Erythroblast (primary cell): ENCODE measurements at regions not wholly inside any gene's neighbourhood (a gene's known extent, or its start where the extent isn't known, plus 50 kb on each side); places are given as distances from the start of the nearest gene placed in this dataset.

Experiments
- DNase-seq, 2 experiments: peaks; one replicate each; lab custom pipeline; 2025; lab: John Stamatoyannopoulos, UW
- GATA1 ChIP-seq: IDR thresholded peaks from 2 replicates; pipeline ENCODE4 v1.6.1; 2011; ENCODE audit warnings: low read depth, mild to moderate bottlenecking, control low read depth, low read length, moderate library complexity
- POLR2A ChIP-seq: IDR thresholded peaks from 2 replicates; pipeline ENCODE4 v1.6.1; 2011; ENCODE audit warnings: mild to moderate bottlenecking, low read length

DNA sequence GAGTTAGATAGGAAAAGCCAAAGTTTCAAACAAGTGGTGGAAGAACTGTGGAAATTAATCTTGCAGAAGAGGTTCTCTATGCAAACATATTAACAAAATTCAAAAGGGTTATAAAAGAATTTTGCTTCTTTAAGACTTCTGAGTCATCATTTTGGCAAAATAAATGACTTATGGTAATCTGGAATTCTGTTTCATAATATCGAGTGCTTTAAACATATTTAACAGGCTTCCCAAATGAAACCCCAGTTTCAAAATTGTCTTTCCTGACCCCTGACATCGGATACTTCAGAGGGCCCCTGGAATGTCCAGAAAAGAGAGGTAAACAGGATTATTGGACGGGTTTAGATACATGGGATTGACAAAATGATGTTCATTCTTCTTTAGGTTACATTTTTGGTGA, 444.6 kb downstream of the HTR7 start:
- no peak for DNase-seq
- TF ChIP-seq GATA1 = no peak
- no peak for TF ChIP-seq POLR2A

DNA sequence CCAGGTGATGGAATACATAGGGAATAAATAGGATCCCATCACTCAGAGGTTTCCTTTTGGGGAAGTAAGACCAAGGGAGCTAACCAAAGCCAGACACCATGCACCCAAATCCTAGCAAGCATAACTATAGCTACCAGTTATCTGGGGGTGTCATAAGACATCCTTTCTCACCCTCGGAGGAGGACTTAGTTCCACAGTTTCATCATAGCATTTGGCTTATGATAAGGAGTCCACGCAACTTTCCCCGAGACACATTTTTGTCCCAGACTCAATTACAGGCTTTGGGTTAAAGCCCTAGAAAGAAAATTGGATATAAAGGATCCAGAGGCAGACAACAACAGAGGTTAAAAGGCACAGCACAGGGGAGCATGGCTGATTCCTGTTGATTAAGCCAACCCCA, 442.9 kb downstream of the HTR7 start:
- TF ChIP-seq POLR2A = no peak
- TF ChIP-seq GATA1 = no peak
- DNase-seq = no peak

DNA sequence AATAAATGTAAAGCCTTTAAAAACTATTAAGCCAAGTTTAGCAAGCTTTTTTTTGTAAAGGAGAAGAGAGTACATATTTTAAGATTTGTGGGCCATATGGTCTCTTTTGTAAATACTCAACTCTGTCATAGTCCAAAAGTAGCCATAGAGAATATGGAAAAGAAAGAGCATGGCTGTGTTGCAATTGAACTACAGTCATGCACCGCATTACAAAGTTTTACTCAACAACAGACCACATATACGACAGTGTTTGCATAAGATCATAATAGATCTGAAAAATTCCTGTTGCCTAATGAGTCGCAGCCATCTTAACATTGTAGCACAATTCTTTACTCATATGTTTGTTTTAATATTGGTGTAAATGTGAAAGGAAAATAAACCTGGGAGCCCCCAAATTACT, 440.8 kb downstream of the HTR7 start:
- DNase-seq = no peak
- no peak for TF ChIP-seq POLR2A
- no peak for TF ChIP-seq GATA1

DNA sequence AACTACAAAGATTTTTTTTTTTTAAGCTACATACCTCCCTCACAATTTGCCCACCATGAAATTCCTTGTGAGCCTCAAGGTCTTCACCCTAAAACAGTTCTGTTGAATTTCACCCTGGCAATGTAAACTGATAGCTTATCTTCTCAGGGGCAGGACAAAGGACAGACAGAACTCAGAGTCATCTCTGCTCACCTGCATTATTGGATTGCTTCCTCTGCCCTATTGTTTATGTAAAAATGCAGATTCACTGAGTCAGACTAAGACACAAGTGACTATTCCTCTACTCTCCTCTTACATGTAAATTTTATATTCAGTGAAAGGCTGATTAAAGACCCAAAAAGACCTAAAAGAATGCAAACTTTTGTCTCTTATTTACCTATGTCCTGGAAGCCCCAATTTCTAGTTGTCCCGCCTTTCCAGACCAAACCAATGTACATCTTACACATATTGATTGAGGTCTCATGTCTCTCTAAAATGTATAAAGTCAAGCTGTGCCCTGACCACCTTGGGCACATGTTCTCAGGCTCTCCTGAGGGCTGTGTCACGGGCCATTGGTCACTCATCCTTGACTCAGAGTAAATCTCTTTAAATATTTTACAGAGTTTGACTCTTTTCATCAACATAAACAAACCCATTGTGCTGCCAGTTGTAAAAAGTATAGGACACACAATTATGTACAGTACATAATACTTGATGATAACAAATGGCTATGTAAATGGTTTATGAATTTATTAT, 440.2 kb downstream of the HTR7 start:
- no peak for DNase-seq
- TF ChIP-seq POLR2A (no peak), GATA1 (no peak)

DNA sequence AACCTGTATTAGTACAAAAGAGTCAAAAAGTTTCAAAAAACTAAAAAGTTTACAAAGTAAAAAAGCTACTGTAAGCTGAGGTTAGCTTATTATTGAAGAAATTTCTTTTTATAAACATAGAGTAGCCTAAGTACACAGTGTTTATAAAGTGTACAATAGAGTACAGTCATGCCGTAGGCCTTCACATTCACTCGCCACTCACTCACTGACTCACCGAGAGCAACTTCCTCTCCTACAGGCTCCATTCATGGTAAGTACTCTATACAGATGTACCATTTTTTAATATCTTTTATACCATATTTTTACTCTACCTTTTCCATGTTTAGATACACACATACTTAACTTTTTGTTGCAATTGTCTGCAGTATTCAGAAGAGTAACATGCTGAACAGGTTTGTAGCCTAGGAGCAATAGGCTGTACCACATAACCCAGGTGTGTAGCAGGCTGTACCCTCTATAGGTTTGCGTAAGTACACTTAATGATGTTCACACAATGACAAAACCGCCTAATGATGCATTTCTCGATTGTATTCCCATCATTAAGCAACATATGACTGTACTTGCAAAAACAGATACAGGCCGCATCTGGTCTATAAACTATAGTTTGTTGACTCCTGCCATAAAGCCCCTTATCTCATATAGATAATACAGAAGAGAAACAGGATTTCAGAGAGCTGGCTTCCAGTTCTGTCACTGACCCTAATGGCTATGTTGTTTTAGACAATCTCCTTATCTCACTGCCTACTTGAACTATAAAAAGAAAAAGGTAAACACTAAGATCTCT, 438.8 kb downstream of the HTR7 start:
- no peak for TF ChIP-seq GATA1
- no peak for TF ChIP-seq POLR2A
- no peak for DNase-seq

DNA sequence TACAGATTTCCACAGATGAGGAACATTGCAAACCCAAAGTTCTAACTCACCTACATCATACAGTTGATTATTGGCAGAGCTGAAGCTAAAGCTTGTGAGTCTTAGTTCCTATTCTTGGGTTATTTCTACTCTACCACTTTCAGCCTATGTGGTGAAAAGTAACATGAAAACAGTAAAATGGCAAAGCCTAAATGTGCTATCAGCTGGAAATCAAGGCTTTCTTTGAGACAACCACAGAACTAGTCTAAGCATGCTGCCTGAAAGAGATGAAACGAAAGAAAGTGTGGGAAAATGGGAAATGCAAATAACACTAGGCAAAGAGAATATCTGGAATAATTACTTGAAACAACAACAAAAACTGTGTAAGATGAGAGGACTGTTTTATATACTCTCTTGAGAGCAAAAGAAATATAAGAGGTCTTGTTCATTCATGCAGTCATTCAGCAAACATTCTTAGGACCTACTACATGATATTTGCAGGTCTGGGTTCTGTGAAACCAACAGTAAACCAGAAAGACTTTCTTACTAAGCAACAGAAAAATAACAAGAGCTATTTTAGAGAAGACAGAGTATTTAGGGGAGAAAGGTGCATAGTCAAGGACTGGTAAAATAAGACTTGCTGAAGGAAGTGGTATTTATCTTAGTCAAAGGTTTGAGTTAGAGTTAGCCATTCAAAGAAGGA, 437.1 kb downstream of the HTR7 start:
- no peak for TF ChIP-seq GATA1
- no peak for DNase-seq

DNA sequence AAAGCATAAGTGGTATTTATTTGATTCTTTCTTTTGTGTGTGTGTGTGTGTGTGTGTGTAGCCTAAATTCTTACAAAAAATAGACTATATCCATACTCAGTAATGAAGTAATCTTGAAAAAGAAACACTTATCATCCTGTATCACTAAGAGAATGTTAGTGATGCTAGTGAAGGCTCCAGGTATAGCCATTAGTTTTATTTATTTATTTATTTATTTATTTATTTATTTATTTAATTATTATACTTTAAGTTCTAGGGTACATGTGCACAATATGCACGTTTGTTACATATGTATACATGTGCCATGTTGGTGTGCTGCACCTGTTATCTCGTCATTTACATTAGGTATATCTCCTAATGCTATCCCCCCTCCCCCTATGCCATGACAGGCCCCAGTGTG, 436.0 kb downstream of the HTR7 start:
- TF ChIP-seq GATA1 (no peak), POLR2A (no peak)
- no peak for DNase-seq

DNA sequence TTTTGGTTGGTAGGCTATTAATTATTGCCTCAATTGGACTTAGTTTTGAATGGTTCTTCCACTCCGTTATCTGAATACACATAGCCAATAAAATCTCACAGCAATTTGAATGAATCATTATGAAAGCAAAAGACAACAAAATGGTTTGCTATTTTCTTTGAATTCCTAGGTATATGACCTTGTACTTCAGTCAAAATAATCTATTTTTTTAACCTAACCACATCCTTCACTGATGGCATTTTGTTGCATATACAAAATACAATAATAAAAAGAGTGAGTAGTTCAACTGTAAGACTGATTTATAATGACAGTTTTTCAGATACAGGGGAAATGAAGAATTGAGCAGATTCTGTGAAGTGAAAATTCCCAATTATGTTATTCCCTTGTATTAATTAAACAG, 433.1 kb downstream of the HTR7 start:
- DNase-seq = no peak
- TF ChIP-seq GATA1 = no peak
- TF ChIP-seq POLR2A = no peak

DNA sequence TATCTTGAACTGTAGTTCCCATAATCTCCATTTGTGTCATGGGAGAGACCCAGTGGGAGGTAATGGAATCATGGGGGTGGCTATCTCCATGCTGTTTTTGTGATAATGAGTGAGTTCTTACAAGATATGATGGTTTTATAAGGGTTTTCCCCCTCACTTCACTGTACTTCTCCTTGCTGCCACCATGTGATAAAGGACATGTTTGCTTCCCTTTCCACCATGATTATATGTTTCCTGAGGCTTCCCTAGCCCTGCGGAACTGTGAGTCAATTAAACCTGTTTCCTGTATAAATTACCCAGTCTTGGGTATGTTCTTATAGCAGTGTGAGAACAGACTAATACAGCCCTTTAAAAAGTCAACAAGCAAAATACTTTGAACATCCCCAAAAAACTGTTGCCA, 427.7 kb downstream of the HTR7 start:
- no peak for TF ChIP-seq GATA1
- TF ChIP-seq POLR2A = no peak
- DNase-seq = no peak

DNA sequence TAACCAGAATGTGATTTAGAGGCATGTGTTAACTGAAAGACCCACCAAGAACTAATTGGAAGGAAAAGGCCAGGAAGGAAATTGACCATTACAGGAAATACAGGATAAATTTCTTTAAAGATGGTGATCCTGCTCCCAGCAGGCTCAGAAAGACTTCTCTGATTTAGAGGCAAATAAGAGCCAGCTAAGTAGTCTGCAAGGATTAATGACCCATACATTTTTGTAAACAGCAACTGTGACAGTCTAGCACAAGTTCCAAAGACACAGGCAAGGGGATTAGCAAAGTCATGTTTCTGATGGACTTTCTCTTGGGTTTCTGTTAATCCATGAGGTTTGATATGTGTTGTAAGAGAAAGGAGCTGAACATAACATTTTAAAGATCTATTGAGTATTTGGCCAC, 425.0 kb downstream of the HTR7 start:
- DNase-seq = no peak
- TF ChIP-seq POLR2A (no peak), GATA1 (no peak)

DNA sequence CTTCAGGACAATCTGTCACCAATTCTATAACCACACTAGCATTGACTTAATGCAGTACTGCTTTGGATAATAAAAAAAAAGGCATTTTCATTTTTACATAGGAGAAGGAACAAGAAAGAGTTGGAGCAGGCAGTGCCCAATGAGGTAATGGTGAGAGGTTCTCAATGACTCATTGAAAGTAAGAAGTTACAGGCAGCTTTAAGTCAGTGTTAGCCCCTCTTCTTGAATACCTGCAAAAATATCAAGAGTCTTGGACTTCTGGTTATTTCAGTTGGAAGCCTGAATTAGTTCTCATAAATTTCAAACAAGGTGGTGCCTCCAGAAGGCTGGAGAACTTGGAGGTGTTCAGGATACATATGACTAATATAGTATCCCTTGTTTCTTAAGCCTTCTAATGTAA, 422.5 kb downstream of the HTR7 start:
- no peak for DNase-seq
- TF ChIP-seq POLR2A (no peak), GATA1 (no peak)

DNA sequence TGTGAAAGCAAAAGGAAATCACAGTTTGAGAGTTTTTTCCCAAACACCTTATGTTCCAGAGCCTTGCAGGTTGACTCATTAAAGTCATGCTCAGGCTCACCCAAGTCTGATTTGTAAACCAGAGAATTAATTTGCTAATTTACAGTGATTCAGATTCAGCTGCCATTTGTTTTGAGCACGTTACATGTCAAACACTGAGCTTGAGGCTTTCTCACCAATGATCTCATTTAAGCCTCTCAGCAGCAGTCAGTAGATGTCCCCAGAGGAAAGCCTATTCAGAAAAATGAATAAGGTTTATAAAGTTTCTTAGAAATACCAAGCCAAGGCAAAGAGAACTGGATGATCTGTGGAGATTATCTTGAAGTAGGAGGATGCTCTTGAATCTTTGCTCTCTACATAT, 420.4 kb downstream of the HTR7 start:
- no peak for DNase-seq
- TF ChIP-seq GATA1 = no peak
- no peak for TF ChIP-seq POLR2A

DNA sequence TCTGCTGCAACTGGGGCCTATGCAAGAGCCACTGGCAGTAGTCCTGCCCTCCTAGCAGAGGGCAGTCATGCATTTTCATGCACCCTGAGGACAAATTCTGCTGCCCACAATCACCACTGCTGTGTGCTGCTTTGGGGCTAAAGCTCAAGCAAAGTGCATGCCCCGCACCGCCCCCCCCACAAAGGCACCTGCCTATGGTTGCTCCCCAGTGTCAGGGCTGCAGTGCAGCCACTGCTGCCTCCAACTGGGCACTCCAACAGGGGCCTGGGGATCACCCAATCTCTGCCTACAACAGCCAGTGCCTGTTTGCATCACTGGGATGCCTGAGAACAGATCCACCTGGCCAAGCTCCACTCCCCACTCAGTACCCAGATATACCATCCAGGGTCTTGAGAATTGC, 417.0 kb downstream of the HTR7 start:
- TF ChIP-seq GATA1 = no peak
- TF ChIP-seq POLR2A = no peak
- DNase-seq = no peak

DNA sequence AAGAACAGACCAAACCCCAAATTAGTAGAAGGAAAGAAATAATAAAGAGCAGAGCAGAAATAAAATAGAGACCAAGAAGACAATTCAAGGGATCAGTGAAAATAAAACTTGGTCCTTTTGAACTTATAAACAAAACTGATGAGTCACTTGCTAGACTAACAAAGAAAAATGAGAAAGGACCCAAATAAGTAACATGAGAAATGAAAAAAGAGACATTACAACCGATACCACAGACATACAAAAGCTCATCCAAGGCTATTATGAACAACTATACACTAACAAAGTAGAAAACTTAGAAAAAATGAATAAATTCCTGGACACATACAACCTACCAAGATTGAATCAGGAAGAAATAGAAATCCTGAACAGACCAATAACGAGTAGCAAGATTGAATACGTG, 414.5 kb downstream of the HTR7 start:
- no peak for TF ChIP-seq GATA1
- TF ChIP-seq POLR2A = no peak
- no peak for DNase-seq

DNA sequence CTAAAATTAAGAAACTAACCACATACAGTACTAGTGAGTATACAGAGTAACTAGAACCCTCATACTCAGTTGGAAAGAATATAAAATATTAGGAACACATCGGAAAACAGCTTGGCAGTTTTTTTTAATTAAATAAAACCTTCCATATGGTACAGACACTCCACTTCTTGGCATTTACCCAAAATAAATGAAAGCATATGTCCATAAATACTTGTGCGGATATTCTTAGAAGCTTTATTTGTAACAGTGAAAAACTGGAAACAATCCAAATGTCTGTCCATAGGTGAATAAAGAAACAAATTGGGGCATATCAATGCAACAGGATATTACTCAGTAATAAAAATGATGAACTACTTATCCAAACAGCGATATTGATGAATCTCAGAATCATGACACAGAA, 410.0 kb downstream of the HTR7 start:
- no peak for TF ChIP-seq POLR2A
- no peak for TF ChIP-seq GATA1
- no peak for DNase-seq
